ENCODE measurements at regions not wholly inside any gene's neighbourhood (a gene's known extent, or its start where the extent isn't known, plus 50 kb on each side); places are given as distances from the start of the nearest gene placed in this dataset.

DNA sequence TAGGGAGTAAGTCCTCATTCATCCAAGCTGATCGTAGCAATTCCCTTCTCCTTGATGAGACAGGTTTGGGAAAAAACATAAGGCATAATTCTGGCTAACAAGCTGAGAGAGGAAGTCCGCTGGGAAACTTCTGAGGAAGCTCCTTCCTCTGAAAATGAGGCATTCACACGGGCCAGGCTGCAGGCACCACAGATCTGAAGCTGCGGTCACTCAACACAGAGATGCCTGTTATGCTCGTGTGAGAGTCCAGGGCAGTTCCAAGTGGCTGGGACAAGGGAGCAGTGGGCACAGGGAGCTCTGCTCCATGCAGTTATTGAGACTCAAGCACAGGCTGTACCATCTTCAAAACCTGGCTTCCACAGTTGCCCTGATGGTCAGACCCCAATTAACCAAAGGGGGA lies 200.9 kb upstream of the ID2 start:
- TF ChIP-seq POLR2AphosphoS5 (IDR thresholded peaks at IDR 0.05; ENCODE audit: low read depth, low read length) = no peak
- TF ChIP-seq SIN3A (IDR thresholded peaks at IDR 0.05; ENCODE audit: borderline replicate concordance, insufficient read depth, low read length) = no peak
